ENCODE measurements at regions not wholly inside any gene's neighbourhood (a gene's known extent, or its start where the extent isn't known, plus 50 kb on each side); places are given as distances from the start of the nearest gene placed in this dataset.

DNA sequence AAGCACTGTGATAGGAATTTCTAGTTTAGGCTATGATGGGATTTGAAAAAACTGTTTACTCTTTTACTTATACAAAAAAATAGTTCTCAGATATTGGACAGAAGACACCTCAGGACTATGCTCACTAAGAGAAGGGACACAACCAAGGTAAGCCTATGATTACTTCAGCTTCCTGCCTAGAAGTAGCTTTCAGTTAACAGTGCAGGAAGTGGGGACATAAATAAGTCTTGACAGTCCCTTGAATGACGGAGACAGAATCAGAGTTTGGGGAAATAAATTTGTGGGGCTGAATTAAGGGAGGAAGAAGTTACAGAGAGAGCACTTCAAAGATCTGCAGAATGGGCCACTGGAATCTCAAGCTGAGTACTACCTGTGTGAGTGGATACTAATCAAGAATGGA, 53.8 kb upstream of the OLFM3 start:
- Mint-ChIP-seq H3K4me3 (no peak overlapping the region), H3K36me3 (ENCODE audit: low read depth) (no peaks in the 10 kb centered on the region), H3K27me3 (ENCODE audit: insufficient read depth) (no peaks in the 10 kb centered on the region), H3K27ac (no peak overlapping the region), H3K9me3 (no peaks in the 10 kb centered on the region), H3K4me1 (peaks cover 8% of the 10 kb centered on the region)
- Histone ChIP-seq H3K9me3 (ENCODE audit: control insufficient read depth, low read length) (no peaks in the 10 kb centered on the region), H3K27ac (ENCODE audit: low read depth, low read length) (no peak overlapping the region), H3K9ac (ENCODE audit: extremely low read depth, low read length, poor library complexity, severe bottlenecking) (no peak overlapping the region), H3K4me3 (ENCODE audit: low read length) (no peak overlapping the region), H3K36me3 (ENCODE audit: control insufficient read depth, insufficient read depth, low read length) (no peaks in the 10 kb centered on the region), H3K27me3 (ENCODE audit: control insufficient read depth, insufficient read depth, low read length, poor library complexity, severe bottlenecking) (no peaks in the 10 kb centered on the region), H3K4me1 (ENCODE audit: control insufficient read depth, insufficient read depth, low read length) (peaks cover 5% of the 10 kb centered on the region)
- no peak for TF ChIP-seq CTCF (conservative IDR thresholded peaks at IDR 0.05)
- no peak for DNase-seq
- 97 to 100% methylated on average over 1 of the region's 1 CpG for WGBS, 2 experiments (ENCODE audit: insufficient coverage in 1 of 2, insufficient read length in 1 of 2)

DNA sequence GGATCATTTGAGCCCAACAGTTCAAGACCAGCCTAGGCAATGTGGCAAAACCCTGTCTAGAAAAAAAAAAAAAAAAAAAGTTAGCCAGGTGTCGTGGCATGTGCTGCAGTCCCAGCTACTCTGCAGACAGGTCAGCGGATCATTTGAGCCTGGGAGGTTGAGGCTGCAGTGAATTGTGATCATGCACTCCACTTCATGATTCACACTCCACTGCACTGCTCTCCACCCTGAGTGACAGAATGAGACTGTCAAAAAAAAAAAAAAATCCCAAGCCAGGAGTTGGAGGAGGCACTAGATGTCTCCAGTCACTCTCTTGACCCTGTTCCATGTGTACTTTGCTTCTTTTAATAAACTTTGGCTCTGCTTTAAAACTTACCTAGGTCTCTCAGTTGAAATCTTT, 51.0 kb upstream of the OLFM3 start:
- Histone ChIP-seq H3K4me1 (ENCODE audit: control insufficient read depth, insufficient read depth, low read length) (no peaks in the 10 kb centered on the region), H3K9ac (ENCODE audit: extremely low read depth, low read length, poor library complexity, severe bottlenecking) (no peak overlapping the region), H3K36me3 (ENCODE audit: control insufficient read depth, insufficient read depth, low read length) (no peaks in the 10 kb centered on the region), H3K27me3 (ENCODE audit: control insufficient read depth, insufficient read depth, low read length, poor library complexity, severe bottlenecking) (no peaks in the 10 kb centered on the region), H3K9me3 (ENCODE audit: control insufficient read depth, low read length) (no peaks in the 10 kb centered on the region), H3K4me3 (ENCODE audit: low read length) (no peak overlapping the region), H3K27ac (ENCODE audit: low read depth, low read length) (no peak overlapping the region)
- Mint-ChIP-seq H3K4me1 (no peaks in the 10 kb centered on the region), H3K27ac (no peak overlapping the region), H3K9me3 (no peaks in the 10 kb centered on the region), H3K36me3 (ENCODE audit: low read depth) (no peaks in the 10 kb centered on the region), H3K27me3 (ENCODE audit: insufficient read depth) (no peaks in the 10 kb centered on the region), H3K4me3 (no peak overlapping the region)
- 90% methylated on average over 2 of the region's 2 CpGs; no CpG with 5 or more reads in 1 of the 2 experiments for WGBS, 2 experiments (ENCODE audit: insufficient coverage in 1 of 2, insufficient read length in 1 of 2)
- no peak for TF ChIP-seq CTCF (conservative IDR thresholded peaks at IDR 0.05)
- DNase-seq, result no peak

Measured in endodermal cell (in vitro differentiated cells).